Activated T-helper 1 cell treated with Interleukin-2 at 50 U/mL for 16 hours (primary cell): ENCODE measurements at regions not wholly inside any gene's neighbourhood (a gene's known extent, or its start where the extent isn't known, plus 50 kb on each side); places are given as distances from the start of the nearest gene placed in this dataset.
"Not testable (repeated sequence)": the region's sequence is repeated elsewhere in the genome, so short reads cannot be mapped to it uniquely, and the experiment has no call there.

Experiments used
- DNase-seq: peaks from one replicate; pipeline ENCODE4 v3.0.0-alpha.2; 2020; ENCODE audit warnings: low read depth

- no peak for DNase-seq
These were observed 672.3 kb upstream of the C16orf82 start for GRCh38 chr16:26394409-26394808.

- DNase-seq: no peak
These were observed 671.0 kb upstream of the C16orf82 start for GRCh38 chr16:26395700-26396099.

- DNase-seq: no peak
These were observed 670.1 kb upstream of the C16orf82 start for GRCh38 chr16:26396511-26397235.

- no peak for DNase-seq
These were observed 652.9 kb upstream of the C16orf82 start for GRCh38 chr16:26413780-26414179.

GRCh38 chr16:26419458-26419857 is 647.3 kb upstream of the C16orf82 start:
- DNase-seq: not testable (repeated sequence)

- no peak for DNase-seq
These were observed 636.1 kb upstream of the C16orf82 start for GRCh38 chr16:26430618-26431017.

GRCh38 chr16:26433807-26434206 is 632.9 kb upstream of the C16orf82 start:
- DNase-seq: no peak

GRCh38 chr16:26441178-26441577 is 625.5 kb upstream of the C16orf82 start:
- no peak for DNase-seq

GRCh38 chr16:26442321-26442720 is 624.4 kb upstream of the C16orf82 start:
- no peak for DNase-seq

GRCh38 chr16:26447570-26447969 is 619.2 kb upstream of the C16orf82 start:
- DNase-seq: no peak

- no peak for DNase-seq
These were observed 613.5 kb upstream of the C16orf82 start for GRCh38 chr16:26453215-26453614.

GRCh38 chr16:26454102-26454501 is 612.6 kb upstream of the C16orf82 start:
- no peak for DNase-seq

GRCh38 chr16:26456074-26456473 is 610.7 kb upstream of the C16orf82 start:
- no peak for DNase-seq

GRCh38 chr16:26457095-26457494 is 609.6 kb upstream of the C16orf82 start:
- DNase-seq: no peak

GRCh38 chr16:26457882-26458281 is 608.8 kb upstream of the C16orf82 start:
- DNase-seq: no peak

GRCh38 chr16:26464576-26465266 is 602.0 kb upstream of the C16orf82 start:
- no peak for DNase-seq

- not testable (repeated sequence) for DNase-seq
These were observed 592.3 kb upstream of the C16orf82 start for GRCh38 chr16:26474405-26474804.

- no peak for DNase-seq
These were observed 591.1 kb upstream of the C16orf82 start for GRCh38 chr16:26475596-26475995.

GRCh38 chr16:26491101-26491670 is 575.5 kb upstream of the C16orf82 start:
- DNase-seq: no peak

- DNase-seq: no peak
These were observed 574.8 kb upstream of the C16orf82 start for GRCh38 chr16:26491962-26492361.

GRCh38 chr16:26493751-26494150 is 573.0 kb upstream of the C16orf82 start:
- no peak for DNase-seq

- DNase-seq: no peak
These were observed 568.8 kb upstream of the C16orf82 start for GRCh38 chr16:26497896-26498295.

- DNase-seq: no peak
These were observed 566.4 kb upstream of the C16orf82 start for GRCh38 chr16:26500326-26500725.
